GM12891 (cell line): ENCODE measurements at regions not wholly inside any gene's neighbourhood (a gene's known extent, or its start where the extent isn't known, plus 50 kb on each side); places are given as distances from the start of the nearest gene placed in this dataset.

Experiments used
- POLR2A ChIP-seq: IDR thresholded peaks from 2 replicates; pipeline ENCODE4 v1.6.1; 2011; ENCODE audit warnings: low read depth, low read length, control low read depth
- POLR2AphosphoS5 ChIP-seq: IDR thresholded peaks from 2 replicates; pipeline ENCODE4 v1.6.1; 2011; ENCODE audit warnings: low read depth, low read length, control low read depth

GRCh38 chr3:38984731-38985130, 67.0 kb downstream of the SCN11A start:
- TF ChIP-seq POLR2A, result no peak
- TF ChIP-seq POLR2AphosphoS5, result no peak
